ENCODE measurements at regions not wholly inside any gene's neighbourhood (a gene's known extent, or its start where the extent isn't known, plus 50 kb on each side); places are given as distances from the start of the nearest gene placed in this dataset.

GRCh38 chr4:72631296-72631695 lies 62.3 kb upstream of the ADAMTS3 start:
- TF ChIP-seq CTCF (conservative IDR thresholded peaks at IDR 0.05; ENCODE audit: low read depth, low read length) (no peak), BHLHE40 (IDR thresholded peaks at IDR 0.05; ENCODE audit: low read depth, low read length) (no peak), USF2 (IDR thresholded peaks at IDR 0.05; ENCODE audit: low read depth, low read length) (no peak), MAFK (IDR thresholded peaks at IDR 0.05; ENCODE audit: low read depth, low read length) (no peak)

All from IMR-90 (cell line).